Activated CD4-positive, alpha-beta T cell treated with anti-CD3 and anti-CD28 coated beads for 36 hours (primary cell): ENCODE measurements at regions not wholly inside any gene's neighbourhood (a gene's known extent, or its start where the extent isn't known, plus 50 kb on each side); places are given as distances from the start of the nearest gene placed in this dataset.
A peak's percentile ranks its signal among the peaks of the same experiment; 100 is the strongest.
"Not testable (repeated sequence)": the region's sequence is repeated elsewhere in the genome, so short reads cannot be mapped to it uniquely, and the experiment has no call there.

Experiments
- ATAC-seq: fragments of 200-7000 bp; cut with Tn5 transposase; one replicate; pipeline ENCODE4 v1.10.0; 2021; ENCODE audit warnings: mild to moderate bottlenecking, moderate library complexity
- CTCF ChIA-PET: fragments of 350-600 bp; sonication (Branson Sonifier 250); formaldehyde crosslinking; loops from one replicate; lab custom pipeline; 2021; ENCODE audit warnings: antibody characterized with exemption; lab: Charles Lee
- POLR2A ChIA-PET: fragments of 350-600 bp; sonication (Branson Sonifier 250); formaldehyde crosslinking; loops from one replicate; lab custom pipeline; 2021; ENCODE audit warnings: antibody characterized with exemption, inconsistent platforms; lab: Charles Lee
- DNase-seq: peaks from one replicate; pipeline ENCODE4 v3.0.0-alpha.2; 2020
- H3K27ac Mint-ChIP-seq: one replicate; pipeline ENCODE4 v1.8.0; 2021; ENCODE audit warnings: mixed read lengths
- H3K27me3 Mint-ChIP-seq: one replicate; pipeline ENCODE4 v1.8.0; 2021; ENCODE audit warnings: mixed read lengths
- H3K36me3 Mint-ChIP-seq: one replicate; pipeline ENCODE4 v1.8.0; 2021; ENCODE audit warnings: low read depth, mixed read lengths
- H3K4me1 Mint-ChIP-seq: one replicate; pipeline ENCODE4 v1.8.0; 2021; ENCODE audit warnings: mixed read lengths
- H3K4me3 Mint-ChIP-seq: one replicate; pipeline ENCODE4 v1.8.0; 2021; ENCODE audit warnings: mild to moderate bottlenecking, moderate library complexity, mixed read lengths
- H3K9me3 Mint-ChIP-seq: one replicate; pipeline ENCODE4 v1.8.0; 2021; ENCODE audit warnings: low read depth, mixed read lengths
- intact Hi-C, 2 experiments: fragments of 100-400 bp; cut with DNase I in 1 of 2; cut with micrococcal nuclease in 1 of 2; formaldehyde crosslinking; loops; one replicate each; pipeline versions ENCODE4 v1.14.2 to v1.15.1; 2022 to 2024; cut with DNase I, micrococcal nuclease

DNA sequence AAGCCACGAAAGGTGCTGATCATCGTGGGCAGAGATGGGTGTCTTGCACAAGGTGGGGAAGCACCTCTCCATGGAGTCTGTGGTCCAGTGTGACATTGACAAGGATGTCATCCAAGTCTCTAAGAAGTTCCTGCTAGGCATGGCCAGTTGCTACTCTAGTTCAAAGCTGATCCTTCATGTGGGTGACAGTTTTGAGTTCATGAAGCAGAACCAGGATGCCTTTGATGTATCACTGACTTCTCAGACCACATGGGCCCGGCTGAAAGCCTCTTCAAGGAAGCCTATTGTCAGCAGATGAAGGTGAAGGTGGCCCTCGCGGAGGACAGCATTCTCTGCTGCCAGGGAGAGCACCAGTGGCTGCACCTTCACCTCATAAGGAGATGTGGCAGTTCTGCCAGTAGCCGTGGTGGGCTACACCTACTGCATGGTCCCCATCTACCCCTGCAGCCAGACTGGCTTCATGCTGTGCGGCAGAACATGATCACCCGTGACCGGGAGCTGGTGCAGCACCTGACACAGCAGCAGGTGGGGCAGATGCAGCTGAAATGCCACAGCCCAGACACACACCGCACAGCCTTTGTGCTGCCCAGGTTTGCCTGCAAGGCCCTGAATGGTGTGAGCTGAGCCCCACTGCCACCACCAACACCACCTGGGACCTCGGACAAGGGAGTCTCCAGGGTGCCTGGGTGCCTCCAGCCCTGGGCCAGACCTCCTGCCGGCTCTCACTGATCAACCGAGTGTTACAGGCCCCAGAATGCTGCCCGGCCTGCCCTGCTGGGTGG, 75.0 kb upstream of the SULF2 start:
- Mint-ChIP-seq H3K36me3 (no peaks in the 10 kb centered on the region), H3K9me3 (no peaks in the 10 kb centered on the region), H3K27ac (no peak overlapping the region), H3K27me3 (peaks cover 3% of the 10 kb centered on the region), H3K4me3 (no peak overlapping the region), H3K4me1 (no peaks in the 10 kb centered on the region)
- DNase-seq (no peak), ATAC-seq (no peak)
- CTCF ChIA-PET: no interaction called here
- POLR2A ChIA-PET: no interaction called here
- intact Hi-C loops: no loop called here

DNA sequence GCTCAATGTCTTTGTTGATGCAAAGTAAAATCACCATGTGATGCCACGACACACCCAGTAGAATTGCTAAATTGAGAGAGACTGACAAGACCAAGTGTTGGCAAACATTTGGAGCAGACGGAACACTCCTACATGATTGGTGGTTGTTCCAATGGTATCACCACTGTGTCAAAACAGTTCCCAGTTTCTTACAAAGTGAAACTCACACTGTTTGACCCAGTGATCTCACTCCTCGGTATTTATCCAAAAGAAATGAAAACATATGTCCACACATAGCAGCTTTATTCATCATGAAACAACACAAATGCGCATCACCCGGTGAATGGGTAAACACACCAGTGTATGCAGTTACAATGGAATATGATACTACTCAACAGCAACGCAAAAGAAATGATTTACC, 74.0 kb upstream of the SULF2 start:
- Mint-ChIP-seq H3K9me3 (no peaks in the 10 kb centered on the region), H3K36me3 (no peaks in the 10 kb centered on the region), H3K27me3 (peaks cover 3% of the 10 kb centered on the region), H3K4me3 (no peak overlapping the region), H3K4me1 (no peaks in the 10 kb centered on the region), H3K27ac (no peak overlapping the region)
- DNase-seq (no peak), ATAC-seq (no peak)
- POLR2A ChIA-PET: no interaction called here
- CTCF ChIA-PET: no interaction called here
- intact Hi-C loops: no loop called here

DNA sequence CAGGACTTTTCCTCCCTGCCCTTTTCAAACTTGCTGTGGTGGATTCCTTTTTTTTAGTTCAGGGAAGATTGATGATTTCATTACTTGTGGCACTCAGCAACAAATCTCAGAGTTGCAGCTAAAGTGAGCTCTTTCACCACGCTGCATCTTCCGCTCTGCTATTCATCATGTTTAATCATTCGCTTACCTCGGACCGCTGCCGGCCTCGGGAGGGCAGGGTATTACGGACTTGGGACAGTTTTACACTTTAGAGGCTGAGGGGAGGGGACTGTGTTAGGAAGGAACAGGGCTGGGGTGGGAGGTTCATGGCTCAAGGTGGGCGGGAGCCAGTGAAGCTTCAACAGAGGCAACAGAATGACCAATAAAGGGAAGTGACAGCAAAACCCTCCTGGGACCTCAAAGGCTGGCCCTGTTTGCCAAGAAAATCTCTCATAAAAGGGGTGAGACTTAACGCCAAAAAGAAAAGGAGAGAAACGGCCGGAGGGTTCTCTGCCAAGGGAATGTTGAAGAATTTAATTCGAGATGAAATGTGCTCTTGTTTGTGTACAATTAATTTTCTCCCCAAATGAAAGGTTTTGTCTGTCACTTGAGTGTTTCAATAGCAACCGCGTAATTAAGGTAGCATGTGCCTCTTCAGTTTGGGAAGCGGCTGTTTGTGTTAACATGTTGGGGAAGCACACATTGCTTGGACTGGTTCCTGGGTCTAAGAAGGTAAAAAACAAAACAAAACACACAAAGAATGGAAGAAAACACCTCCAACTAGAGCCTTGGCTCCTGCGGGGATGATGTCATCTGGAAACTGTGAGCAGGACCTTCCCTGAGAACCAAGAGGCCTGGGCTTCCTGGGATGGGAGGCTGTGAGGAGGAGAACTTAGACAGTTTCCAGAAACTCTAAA, 72.5 kb upstream of the SULF2 start:
- Mint-ChIP-seq H3K27ac (no peak overlapping the region), H3K27me3 (no peaks in the 10 kb centered on the region), H3K4me1 (no peaks in the 10 kb centered on the region), H3K4me3 (no peak overlapping the region), H3K36me3 (no peaks in the 10 kb centered on the region), H3K9me3 (no peaks in the 10 kb centered on the region)
- ATAC-seq: no peak
- intact Hi-C loops: no loop called here
- ChIA-PET POLR2A (no interaction called here), CTCF (no interaction called here)
- no peak for DNase-seq

DNA sequence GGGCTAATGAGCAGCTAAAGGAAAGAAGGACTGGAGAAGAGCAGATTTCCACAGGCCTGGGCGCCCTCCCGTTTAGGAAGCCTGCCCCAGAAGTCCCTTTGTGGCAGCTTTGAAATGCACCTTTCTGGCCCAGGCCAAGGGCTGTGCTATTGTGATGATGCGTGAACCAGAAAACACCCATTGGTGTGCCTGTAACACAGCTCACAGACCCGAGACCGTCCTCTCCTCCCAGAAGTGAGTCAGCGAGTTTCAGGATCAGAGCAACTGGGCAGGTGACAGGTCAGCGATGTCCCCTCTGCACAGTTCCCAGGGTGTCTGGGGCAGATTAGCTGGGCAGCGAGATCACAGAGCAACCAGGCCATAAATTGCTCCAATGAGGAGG, 71.9 kb upstream of the SULF2 start:
- H3K4me1 Mint-ChIP-seq: no peaks in the 10 kb centered on the region
- DNase-seq: no peak
- intact Hi-C loops: no loop called here
- H3K27me3 Mint-ChIP-seq: peaks cover 3% of the 10 kb centered on the region
- no peaks in the 10 kb centered on the region for H3K9me3 Mint-ChIP-seq
- no peak overlapping the region for H3K4me3 Mint-ChIP-seq
- ChIA-PET CTCF (no interaction called here), POLR2A (no interaction called here)
- no peaks in the 10 kb centered on the region for H3K36me3 Mint-ChIP-seq
- no peak for ATAC-seq
- H3K27ac Mint-ChIP-seq: no peak overlapping the region

DNA sequence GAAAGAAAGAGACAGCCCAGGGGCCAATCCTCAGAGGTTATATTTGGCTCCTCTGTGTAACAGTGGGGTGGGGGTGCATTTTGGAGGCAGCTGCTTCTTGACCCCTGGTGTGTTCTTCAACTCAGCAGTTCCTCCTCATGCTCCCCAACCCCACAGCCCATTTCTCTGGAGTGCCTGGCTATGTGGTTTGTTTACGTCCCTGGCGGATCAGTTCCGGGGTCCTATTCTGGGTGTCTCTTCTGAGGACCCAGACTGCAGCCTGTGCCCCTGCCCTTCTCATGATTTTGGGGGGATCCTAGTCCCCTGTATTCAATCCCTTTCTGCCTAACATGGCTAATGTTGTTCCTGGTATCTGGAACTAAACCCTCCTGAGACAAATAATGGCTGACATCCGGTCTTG, 70.5 kb upstream of the SULF2 start:
- intact Hi-C loops: no loop called here
- ChIA-PET POLR2A (no interaction called here), CTCF (no interaction called here)
- Mint-ChIP-seq H3K4me3 (no peak overlapping the region), H3K36me3 (no peaks in the 10 kb centered on the region), H3K27ac (no peak overlapping the region), H3K9me3 (no peaks in the 10 kb centered on the region), H3K27me3 (peaks cover 5% of the 10 kb centered on the region), H3K4me1 (no peaks in the 10 kb centered on the region)
- DNase-seq (no peak), ATAC-seq (no peak)

DNA sequence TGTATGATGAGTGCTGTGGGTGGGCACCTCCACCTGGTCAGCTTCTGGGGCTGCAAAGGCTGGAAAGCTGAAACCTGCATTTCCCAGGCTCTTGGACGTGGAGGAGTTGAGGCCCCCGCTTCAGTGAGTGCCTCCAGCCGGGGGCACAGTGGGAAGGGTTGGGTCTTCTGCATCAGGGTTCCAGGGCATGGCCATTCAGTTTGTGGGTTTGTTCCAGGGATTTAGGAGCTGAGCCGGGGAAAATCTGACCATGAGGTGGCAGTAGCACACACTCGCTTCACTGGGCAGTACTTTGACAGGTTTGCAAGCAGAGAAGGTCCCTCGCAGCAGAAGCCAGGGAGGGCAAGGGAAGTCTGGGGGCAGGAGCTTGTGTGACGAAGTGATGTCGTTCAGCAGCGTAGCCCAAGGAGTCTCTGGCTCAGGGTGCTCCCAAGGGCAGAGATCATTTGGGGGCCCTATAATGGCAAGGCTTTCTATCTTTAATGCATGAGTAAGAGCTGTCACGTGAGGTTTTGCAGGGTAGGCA, 69.5 kb upstream of the SULF2 start:
- Mint-ChIP-seq H3K27ac (no peak overlapping the region), H3K27me3 (peaks cover 5% of the 10 kb centered on the region), H3K36me3 (no peaks in the 10 kb centered on the region), H3K4me3 (no peak overlapping the region), H3K9me3 (no peaks in the 10 kb centered on the region), H3K4me1 (no peaks in the 10 kb centered on the region)
- CTCF ChIA-PET: no interaction called here
- DNase-seq (peak; percentile 15), ATAC-seq (no peak)
- intact Hi-C loops: no loop called here
- POLR2A ChIA-PET: no interaction called here

DNA sequence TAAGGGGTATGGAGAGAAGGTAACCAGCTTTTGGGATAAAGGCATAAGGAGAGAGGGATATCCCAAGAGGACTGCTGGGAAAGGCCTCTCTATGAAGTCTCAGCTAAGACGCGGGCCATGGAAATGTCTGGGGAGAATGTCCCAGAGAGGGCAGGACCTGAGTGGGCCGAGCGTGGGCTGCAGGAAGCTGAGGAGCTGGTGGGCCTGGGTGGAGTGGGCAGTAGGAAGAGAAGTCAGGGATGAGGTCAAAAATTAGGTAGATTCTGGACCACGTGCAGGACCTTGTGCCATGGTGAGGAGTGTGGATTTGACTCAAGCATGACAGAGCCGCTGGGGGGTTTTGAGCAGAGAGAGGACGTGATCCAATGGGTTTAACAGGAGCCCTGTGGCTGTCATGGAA, 66.5 kb upstream of the SULF2 start:
- peaks cover 9% of the 10 kb centered on the region for H3K27me3 Mint-ChIP-seq
- DNase-seq (no peak), ATAC-seq (no peak)
- H3K4me3 Mint-ChIP-seq: no peak overlapping the region
- no peaks in the 10 kb centered on the region for H3K9me3 Mint-ChIP-seq
- intact Hi-C loops: no loop called here
- no peaks in the 10 kb centered on the region for H3K4me1 Mint-ChIP-seq
- POLR2A ChIA-PET: no interaction called here
- CTCF ChIA-PET: interaction anchor here (0.5 to 0.8 kb wide), 2 partner anchors 31 to 291 kb away, joined by 3 read pairs; no protein-coding TSS in a partner anchor
- no peak overlapping the region for H3K27ac Mint-ChIP-seq
- H3K36me3 Mint-ChIP-seq: no peaks in the 10 kb centered on the region

DNA sequence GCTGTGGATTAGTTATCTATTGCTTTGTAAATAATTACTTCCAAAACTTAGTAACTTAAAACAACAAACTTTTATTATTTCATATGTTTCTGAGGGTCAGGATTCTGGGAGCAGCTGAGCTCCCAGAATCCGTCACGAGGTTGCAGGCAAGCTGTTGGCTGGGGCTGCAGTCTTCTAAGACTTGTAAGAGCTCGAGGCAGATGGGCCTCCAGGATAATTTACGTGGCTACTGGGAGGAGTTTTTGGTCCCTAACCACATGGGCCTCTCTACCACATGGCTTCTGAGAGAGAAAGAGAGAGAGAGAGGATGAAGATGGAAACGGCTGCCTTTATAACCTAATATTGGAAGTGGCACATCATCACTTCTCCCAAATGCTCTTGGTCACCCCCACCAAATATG, 64.9 kb upstream of the SULF2 start:
- POLR2A ChIA-PET: no interaction called here
- ATAC-seq (no peak), DNase-seq (no peak)
- CTCF ChIA-PET: interaction anchor here (0.5 kb wide), 1 partner anchor 155 kb away, joined by 3 read pairs; no protein-coding TSS in a partner anchor
- Mint-ChIP-seq H3K36me3 (no peaks in the 10 kb centered on the region), H3K4me3 (no peak overlapping the region), H3K27me3 (peaks cover 9% of the 10 kb centered on the region), H3K4me1 (no peaks in the 10 kb centered on the region), H3K27ac (no peak overlapping the region), H3K9me3 (no peaks in the 10 kb centered on the region)
- intact Hi-C loops: no loop called here

DNA sequence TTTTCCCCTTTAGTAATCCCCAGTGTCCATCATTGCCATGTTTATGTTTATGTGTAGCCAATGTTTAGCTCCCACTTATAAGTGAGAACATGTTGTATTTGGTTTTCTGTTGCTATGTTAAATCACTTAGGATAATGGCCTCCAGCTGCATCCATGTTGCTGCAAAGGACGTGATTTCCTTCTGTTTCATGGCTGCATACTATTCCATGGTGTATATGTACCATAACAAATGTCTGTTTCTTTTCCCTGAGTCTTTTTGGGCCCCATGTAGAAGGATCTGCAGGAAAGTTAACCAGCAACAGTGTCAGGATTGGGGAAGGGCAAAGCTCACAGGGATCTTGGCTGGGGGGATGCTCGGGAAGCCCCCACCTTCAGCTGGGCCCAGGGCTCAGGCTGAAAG, 64.3 kb upstream of the SULF2 start:
- Mint-ChIP-seq H3K4me1 (no peaks in the 10 kb centered on the region), H3K27me3 (peaks cover 9% of the 10 kb centered on the region), H3K9me3 (no peaks in the 10 kb centered on the region), H3K27ac (no peak overlapping the region), H3K4me3 (no peak overlapping the region), H3K36me3 (no peaks in the 10 kb centered on the region)
- ChIA-PET POLR2A (no interaction called here), CTCF (interaction anchor here (0.5 kb wide), 1 partner anchor 155 kb away, joined by 3 read pairs; no protein-coding TSS in a partner anchor)
- DNase-seq (no peak), ATAC-seq (no peak)
- intact Hi-C loops: loop anchor here (5.0 to 10.0 kb wide), 2 partner anchors 45 to 48 kb away; no protein-coding TSS in a partner anchor

DNA sequence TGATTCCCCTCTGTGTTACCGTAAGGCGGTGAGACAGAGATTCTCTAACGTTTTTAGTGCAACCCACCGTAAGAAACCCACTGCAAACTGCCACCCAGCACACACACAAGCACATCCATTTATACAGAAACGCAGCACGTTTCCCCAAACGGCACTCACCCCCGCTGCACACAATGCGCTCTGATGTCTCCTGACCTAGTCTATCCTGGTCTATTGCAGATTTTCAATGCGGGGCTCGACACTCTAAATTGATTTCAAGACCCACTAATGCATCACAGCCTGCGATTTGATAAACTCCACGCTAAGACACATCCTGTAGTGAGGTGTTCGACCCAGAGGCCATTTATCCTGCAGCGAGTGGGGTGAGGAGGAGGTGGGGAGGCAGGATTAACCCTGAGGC, 63.7 kb upstream of the SULF2 start:
- no peak for ATAC-seq
- CTCF ChIA-PET: no interaction called here
- H3K27ac Mint-ChIP-seq: no peak overlapping the region
- intact Hi-C loops: loop anchor here (5.0 to 10.0 kb wide), 2 partner anchors 46 to 48 kb away; no protein-coding TSS in a partner anchor
- POLR2A ChIA-PET: no interaction called here
- H3K4me1 Mint-ChIP-seq: no peaks in the 10 kb centered on the region
- no peaks in the 10 kb centered on the region for H3K36me3 Mint-ChIP-seq
- H3K9me3 Mint-ChIP-seq: no peaks in the 10 kb centered on the region
- no peak for DNase-seq
- H3K4me3 Mint-ChIP-seq: no peak overlapping the region
- H3K27me3 Mint-ChIP-seq: peaks cover 9% of the 10 kb centered on the region

DNA sequence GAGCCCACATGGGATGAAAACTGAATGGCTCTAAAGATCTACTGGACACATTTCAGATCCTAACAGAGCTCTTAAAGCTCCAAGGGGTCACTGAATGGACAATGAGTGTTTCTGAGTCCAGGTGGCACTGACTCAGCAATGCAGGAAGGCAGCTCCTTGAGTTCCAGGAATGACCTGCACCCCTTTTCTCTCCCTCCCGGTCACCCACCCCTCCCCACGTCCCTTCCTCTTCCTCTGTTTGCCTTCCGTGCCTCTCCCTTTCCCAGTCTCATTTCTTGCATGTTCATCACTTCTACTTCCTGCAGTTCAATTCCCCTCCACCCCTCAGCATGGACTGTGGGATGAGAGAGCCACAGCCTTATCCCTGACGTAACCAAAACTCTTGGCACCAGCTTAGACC, 63.3 kb upstream of the SULF2 start:
- H3K27ac Mint-ChIP-seq, H3K9me3 Mint-ChIP-seq, H3K4me1 Mint-ChIP-seq, DNase-seq, POLR2A ChIA-PET, CTCF ChIA-PET, H3K27me3 Mint-ChIP-seq, ATAC-seq, H3K4me3 Mint-ChIP-seq, H3K36me3 Mint-ChIP-seq: not testable (repeated sequence)
- intact Hi-C loops: loop anchor here (5.0 to 10.0 kb wide), 2 partner anchors 46 to 49 kb away; no protein-coding TSS in a partner anchor
